HEK293 (cell line): ENCODE measurements at regions not wholly inside any gene's neighbourhood (a gene's known extent, or its start where the extent isn't known, plus 50 kb on each side); places are given as distances from the start of the nearest gene placed in this dataset.

ENCODE experiments used
- CTCF ChIA-PET: fragments of 350-600 bp; formaldehyde crosslinking; extraction: SDS; loops from one replicate; lab custom pipeline; 2021; ENCODE audit warnings: antibody characterized with exemption; lab: Yijun Ruan, JAX
- POLR2A ChIA-PET: fragments of 300-600 bp; formaldehyde crosslinking; extraction: SDS; loops from one replicate; lab custom pipeline; 2020; ENCODE audit warnings: antibody characterized with exemption, inconsistent platforms; lab: Yijun Ruan, JAX
- H3K27ac ChIP-seq: fragments of 200-500 bp; sonication (Bioruptor generic); 2 replicates; pipeline ENCODE4 v1.5.1; 2014; ENCODE audit warnings: low read depth, low read length, control low read depth, inconsistent platforms; ENCODE audit errors: extremely low read depth
- H3K36me3 ChIP-seq, 2 experiments: fragments of 200-500 bp in 1 of 2; sonication (Bioruptor generic) in 1 of 2; 1 replicate in 1 of 2; 2 replicates in 1 of 2; pipeline ENCODE4 v1.5.1; 2014 to 2017; ENCODE audit warnings: inconsistent platforms in 2 of 2, low read length in 2 of 2; ENCODE audit not compliant: control insufficient read depth in 2 of 2, insufficient read depth in 1 of 2
- H3K4me1 ChIP-seq: fragments of 200-500 bp; sonication (Bioruptor generic); 2 replicates; pipeline ENCODE4 v1.5.1; 2014; ENCODE audit warnings: mild to moderate bottlenecking, low read length, inconsistent platforms; ENCODE audit not compliant: control insufficient read depth, insufficient read depth
- H3K4me3 ChIP-seq: 2 replicates; pipeline ENCODE4 v1.5.1; 2011; ENCODE audit warnings: low read depth, mild to moderate bottlenecking, control low read depth, low read length, moderate library complexity
- H3K9me3 ChIP-seq: fragments of 200-500 bp; sonication (Bioruptor generic); 2 replicates; pipeline ENCODE4 v1.5.1; 2014; ENCODE audit warnings: low read depth, low read length, inconsistent platforms; ENCODE audit not compliant: control insufficient read depth, insufficient read depth
- BCL11A ChIP-seq: fragments of 450-650 bp; formaldehyde crosslinking; IDR thresholded peaks from 2 replicates; pipeline ENCODE4 v1.5.1; 2016; ENCODE audit warnings: low read depth, missing biosample characterization, missing genetic modification characterization
- BCL6B ChIP-seq: fragments of 450-650 bp; formaldehyde crosslinking; IDR thresholded peaks from 2 replicates; pipeline ENCODE4 v1.5.1; 2017; ENCODE audit warnings: missing biosample characterization, missing genetic modification characterization
- GLI4 ChIP-seq: fragments of 450-650 bp; formaldehyde crosslinking; IDR thresholded peaks from 2 replicates; pipeline ENCODE4 v1.5.1; 2016; ENCODE audit warnings: missing biosample characterization, missing genetic modification characterization
- INSM2 ChIP-seq: fragments of 450-650 bp; formaldehyde crosslinking; IDR thresholded peaks from 2 replicates; pipeline ENCODE4 v1.5.1; 2016; ENCODE audit warnings: missing biosample characterization, missing genetic modification characterization
- SP3 ChIP-seq: fragments of 450-650 bp; formaldehyde crosslinking; IDR thresholded peaks from 2 replicates; pipeline ENCODE4 v1.5.1; 2016; ENCODE audit warnings: missing biosample characterization, missing genetic modification characterization
- TRIM28 ChIP-seq: IDR thresholded peaks from 2 replicates; pipeline ENCODE4 v1.6.1; 2011; ENCODE audit warnings: low read length, control low read depth, borderline replicate concordance
- WT1 ChIP-seq: fragments of 450-650 bp; formaldehyde crosslinking; IDR thresholded peaks from 2 replicates; pipeline ENCODE4 v1.5.1; 2016; ENCODE audit warnings: missing biosample characterization, missing genetic modification characterization
- ZBTB44 ChIP-seq: fragments of 450-650 bp; IDR thresholded peaks from 2 replicates; pipeline ENCODE4 v1.5.1; 2018; ENCODE audit warnings: missing biosample characterization, mild to moderate bottlenecking, missing genetic modification characterization
- ZFP3 ChIP-seq: fragments of 450-650 bp; formaldehyde crosslinking; IDR thresholded peaks from 2 replicates; pipeline ENCODE4 v1.5.1; 2016; ENCODE audit warnings: low read depth, missing biosample characterization, missing genetic modification characterization
- ZNF138 ChIP-seq: fragments of 450-650 bp; formaldehyde crosslinking; IDR thresholded peaks from 2 replicates; pipeline ENCODE4 v1.5.1; 2016; ENCODE audit warnings: missing biosample characterization, missing genetic modification characterization, borderline replicate concordance
- ZNF19 ChIP-seq: fragments of 450-650 bp; formaldehyde crosslinking; IDR thresholded peaks from 2 replicates; pipeline ENCODE4; 2016; ENCODE audit warnings: missing biosample characterization, missing genetic modification characterization, low read depth
- ZNF248 ChIP-seq: fragments of 450-650 bp; formaldehyde crosslinking; IDR thresholded peaks from 2 replicates; pipeline ENCODE4 v1.5.1; 2017; ENCODE audit warnings: missing biosample characterization, missing genetic modification characterization
- ZNF324 ChIP-seq: fragments of 450-650 bp; formaldehyde crosslinking; IDR thresholded peaks from 2 replicates; pipeline ENCODE4 v1.5.1; 2016; ENCODE audit warnings: missing biosample characterization, missing genetic modification characterization
- ZNF350 ChIP-seq: fragments of 450-650 bp; formaldehyde crosslinking; IDR thresholded peaks from 2 replicates; pipeline ENCODE4 v1.5.0; 2017; ENCODE audit warnings: missing biosample characterization, mild to moderate bottlenecking, missing genetic modification characterization
- ZNF544 ChIP-seq: fragments of 450-650 bp; formaldehyde crosslinking; IDR thresholded peaks from 2 replicates; pipeline ENCODE4 v1.5.0; 2017; ENCODE audit warnings: missing biosample characterization, missing genetic modification characterization
- ZNF677 ChIP-seq: fragments of 450-650 bp; IDR thresholded peaks from 2 replicates; pipeline ENCODE4 v1.5.0; 2018; ENCODE audit warnings: missing biosample characterization, mild to moderate bottlenecking, missing genetic modification characterization, moderate library complexity
- ZNF692 ChIP-seq: fragments of 450-650 bp; formaldehyde crosslinking; IDR thresholded peaks from 2 replicates; pipeline ENCODE4 v1.5.1; 2016; ENCODE audit warnings: missing biosample characterization, missing genetic modification characterization
- ZNF792 ChIP-seq: fragments of 450-650 bp; formaldehyde crosslinking; IDR thresholded peaks from 2 replicates; pipeline ENCODE4 v1.5.1; 2016; ENCODE audit warnings: missing biosample characterization, missing genetic modification characterization
- ZSCAN5A ChIP-seq: fragments of 450-650 bp; formaldehyde crosslinking; IDR thresholded peaks from 2 replicates; pipeline ENCODE4 v1.5.1; 2016; ENCODE audit warnings: missing biosample characterization, missing genetic modification characterization
- TF ChIP-seq, protein P1 (sequence below): fragments of 450-650 bp; formaldehyde crosslinking; IDR thresholded peaks from 2 replicates; pipeline ENCODE4 v1.5.1; 2016; ENCODE audit warnings: missing biosample characterization, missing genetic modification characterization, low read depth

DNA sequence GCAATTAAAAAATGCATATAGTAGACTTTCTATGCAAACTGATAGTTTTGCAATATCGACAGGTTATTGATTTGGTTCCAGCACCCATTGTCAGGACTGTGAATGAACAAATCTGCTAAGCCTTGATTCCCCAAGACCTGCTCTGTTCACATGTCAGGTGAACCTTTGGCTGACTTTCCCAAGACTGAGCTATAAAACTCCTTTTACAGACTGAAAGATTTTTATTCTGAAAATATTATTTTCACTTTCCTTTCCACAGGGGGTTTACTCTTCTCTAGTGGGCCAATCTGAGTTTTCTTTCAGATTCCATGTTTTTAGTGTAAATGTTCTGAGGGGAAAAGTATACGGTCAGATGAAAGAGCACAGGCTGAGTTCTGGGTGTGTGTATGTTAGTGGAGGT is 199.2 kb upstream of the BMPER start:
- ChIA-PET CTCF (interaction anchor here (0.7 kb wide), 1 partner anchor 16 kb away, joined by 4 read pairs; no protein-coding TSS in a partner anchor), POLR2A (no interaction called here)

DNA sequence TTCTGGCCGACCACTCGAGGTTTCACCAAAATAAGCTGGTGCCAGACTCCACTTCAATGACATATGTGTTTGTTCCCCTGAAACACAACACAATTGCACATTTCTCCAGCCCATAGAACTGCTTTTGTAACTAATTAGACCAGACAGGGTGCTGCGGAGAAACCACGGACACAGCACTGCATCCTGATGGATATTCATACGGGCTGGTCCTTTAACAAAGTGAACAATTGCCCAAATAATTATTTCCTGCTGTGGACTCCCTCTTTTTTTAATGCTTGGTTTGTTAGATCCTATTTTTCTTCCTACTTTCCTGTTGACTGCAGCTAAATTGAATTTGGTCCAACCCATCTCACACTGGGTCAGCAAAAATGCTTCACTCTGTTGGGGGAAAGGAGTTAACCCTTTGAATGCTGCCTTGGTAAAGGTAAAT is 198.6 kb upstream of the BMPER start:
- H3K4me1 ChIP-seq, result peaks cover 15% of the 10 kb centered on the region; the same call in 1 of the 2 replicates
- H3K36me3 ChIP-seq, result no peaks in the 10 kb centered on the region
- CTCF ChIA-PET, result interaction anchor here (0.7 to 1.2 kb wide), 2 partner anchors 15 to 247 kb away, joined by 3 to 4 read pairs; no protein-coding TSS in a partner anchor
- H3K27ac ChIP-seq, result no peak overlapping the region
- POLR2A ChIA-PET, result no interaction called here
- H3K9me3 ChIP-seq, result no peaks in the 10 kb centered on the region
- no peak for TF ChIP-seq ZNF248 (tag by site-specific recombination)
- H3K4me3 ChIP-seq, result no peak overlapping the region

More for the DNA sequence above, 199.2 kb upstream of the BMPER start:
- no peaks in the 10 kb centered on the region for H3K9me3 ChIP-seq
- no peak for TF ChIP-seq ZNF792 (tag by site-specific recombination)
- no peak for TF ChIP-seq ZFP3
- TF ChIP-seq ZNF350, result no peak
- TF ChIP-seq BCL6B, result no peak
- no peak for TF ChIP-seq ZNF19 (tag by site-specific recombination)
- TF ChIP-seq ZSCAN5A (tag by site-specific recombination), result no peak
- TF ChIP-seq ZNF692 (tag by site-specific recombination), result no peak
- no peak for TF ChIP-seq SP3 (tag by site-specific recombination)
- TF ChIP-seq ZNF324 (tag by site-specific recombination), result no peak
- no peak for TF ChIP-seq BCL11A
- TF ChIP-seq INSM2 (tag by site-specific recombination), result no peak
- TF ChIP-seq ZNF544 (tag by site-specific recombination), result no peak
- TF ChIP-seq, protein P1, sequence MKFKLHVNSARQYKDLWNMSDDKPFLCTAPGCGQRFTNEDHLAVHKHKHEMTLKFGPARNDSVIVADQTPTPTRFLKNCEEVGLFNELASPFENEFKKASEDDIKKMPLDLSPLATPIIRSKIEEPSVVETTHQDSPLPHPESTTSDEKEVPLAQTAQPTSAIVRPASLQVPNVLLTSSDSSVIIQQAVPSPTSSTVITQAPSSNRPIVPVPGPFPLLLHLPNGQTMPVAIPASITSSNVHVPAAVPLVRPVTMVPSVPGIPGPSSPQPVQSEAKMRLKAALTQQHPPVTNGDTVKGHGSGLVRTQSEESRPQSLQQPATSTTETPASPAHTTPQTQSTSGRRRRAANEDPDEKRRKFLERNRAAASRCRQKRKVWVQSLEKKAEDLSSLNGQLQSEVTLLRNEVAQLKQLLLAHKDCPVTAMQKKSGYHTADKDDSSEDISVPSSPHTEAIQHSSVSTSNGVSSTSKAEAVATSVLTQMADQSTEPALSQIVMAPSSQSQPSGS (tag by site-specific recombination), result no peak
- H3K4me3 ChIP-seq, result no peak overlapping the region
- peaks cover 12% of the 10 kb centered on the region; the same call in 1 of the 2 replicates for H3K4me1 ChIP-seq
- no peaks in the 10 kb centered on the region for H3K36me3 ChIP-seq
- no peak overlapping the region for H3K27ac ChIP-seq

DNA sequence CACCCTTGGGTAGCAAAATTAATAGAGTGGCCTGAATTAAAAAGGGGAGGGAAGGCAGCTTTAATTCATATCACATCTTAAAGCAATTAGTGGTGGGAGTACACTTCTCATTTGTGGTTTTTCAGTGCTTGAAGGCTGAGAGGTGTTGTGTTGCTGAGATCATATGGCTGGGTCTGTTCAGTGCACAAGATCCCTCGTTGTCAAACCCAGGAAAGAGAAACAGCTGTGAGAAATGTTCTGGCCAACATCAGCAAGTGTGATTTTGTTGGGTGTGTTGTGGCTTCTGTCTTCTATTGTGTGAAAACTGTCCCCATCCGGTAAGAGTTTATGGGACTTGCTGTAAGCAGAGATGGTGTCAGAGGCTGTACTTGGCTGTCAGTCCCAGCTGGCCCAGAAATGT is 197.9 kb upstream of the BMPER start:
- CTCF ChIA-PET, result interaction anchor here (0.9 to 1.2 kb wide), 2 partner anchors 10 to 248 kb away, joined by 3 read pairs; no protein-coding TSS in a partner anchor

More for the DNA sequence above, 197.9 kb upstream of the BMPER start:
- Histone ChIP-seq H3K4me1 (peaks cover 15% of the 10 kb centered on the region; the same call in 1 of the 2 replicates), H3K27ac (no peak overlapping the region)
- no peak for TF ChIP-seq ZNF138 (tag by site-specific recombination)
- TF ChIP-seq ZNF677 (tag by site-specific recombination), result peak; percentile 72
- TF ChIP-seq ZNF792 (tag by site-specific recombination), result no peak
- TF ChIP-seq TRIM28, result no peak
- no peak for TF ChIP-seq ZBTB44 (tag by site-specific recombination)
- TF ChIP-seq GLI4 (tag by site-specific recombination), result no peak
- peak; percentile 89 for TF ChIP-seq WT1 (tag by site-specific recombination)
- TF ChIP-seq, all 188 proteins: peak for 2
- no peak overlapping the region for H3K4me3 ChIP-seq
- no peaks in the 10 kb centered on the region for H3K36me3 ChIP-seq
- H3K9me3 ChIP-seq, result no peaks in the 10 kb centered on the region
- POLR2A ChIA-PET, result no interaction called here
